GM18520 (cell line): ENCODE measurements at regions not wholly inside any gene's neighbourhood (a gene's known extent, or its start where the extent isn't known, plus 50 kb on each side); places are given as distances from the start of the nearest gene placed in this dataset.

Experiments used
- ATAC-seq: cut with Tn5 transposase; IDR thresholded peaks from one replicate; pipeline ENCODE4 v1.9.1; 2021; ENCODE audit not compliant: unreplicated experiment

GRCh38 chr18:1995041-1995612, 576.2 kb downstream of the METTL4 start:
- no peak for ATAC-seq

- no peak for ATAC-seq
These were observed 573.2 kb downstream of the METTL4 start for GRCh38 chr18:1998121-1998520.

GRCh38 chr18:1999387-1999786, 571.9 kb downstream of the METTL4 start:
- ATAC-seq, result no peak

- ATAC-seq, result no peak
These were observed 569.2 kb downstream of the METTL4 start for GRCh38 chr18:2002151-2002550.

- ATAC-seq, result no peak
These were observed 568.7 kb downstream of the METTL4 start for GRCh38 chr18:2002604-2003003.

GRCh38 chr18:2009942-2010697, 561.2 kb downstream of the METTL4 start:
- ATAC-seq, result no peak

GRCh38 chr18:2027016-2027415, 544.3 kb downstream of the METTL4 start:
- no peak for ATAC-seq

- no peak for ATAC-seq
These were observed 543.5 kb downstream of the METTL4 start for GRCh38 chr18:2027756-2028155.

- no peak for ATAC-seq
These were observed 542.3 kb downstream of the METTL4 start for GRCh38 chr18:2028986-2029385.

- ATAC-seq, result no peak
These were observed 540.7 kb downstream of the METTL4 start for GRCh38 chr18:2030647-2031046.

GRCh38 chr18:2032036-2032435, 539.3 kb downstream of the METTL4 start:
- no peak for ATAC-seq

GRCh38 chr18:2035056-2035455, 536.2 kb downstream of the METTL4 start:
- no peak for ATAC-seq

- ATAC-seq, result no peak
These were observed 535.2 kb downstream of the METTL4 start for GRCh38 chr18:2036086-2036485.

GRCh38 chr18:2040279-2040678, 531.0 kb downstream of the METTL4 start:
- no peak for ATAC-seq

- no peak for ATAC-seq
These were observed 521.3 kb downstream of the METTL4 start for GRCh38 chr18:2049986-2050385.

GRCh38 chr18:2050702-2051201, 520.6 kb downstream of the METTL4 start:
- no peak for ATAC-seq

- ATAC-seq, result no peak
These were observed 517.7 kb downstream of the METTL4 start for GRCh38 chr18:2053490-2054089.

- ATAC-seq, result no peak
These were observed 512.0 kb downstream of the METTL4 start for GRCh38 chr18:2059336-2059735.

- no peak for ATAC-seq
These were observed 511.2 kb downstream of the METTL4 start for GRCh38 chr18:2060086-2060485.

GRCh38 chr18:2070631-2071030, 500.7 kb downstream of the METTL4 start:
- ATAC-seq, result no peak

- ATAC-seq, result no peak
These were observed 495.8 kb downstream of the METTL4 start for GRCh38 chr18:2075499-2075898.

GRCh38 chr18:2082676-2083075, 488.6 kb downstream of the METTL4 start:
- ATAC-seq, result no peak
